SK-N-MC (cell line): ENCODE measurements at regions not wholly inside any gene's neighbourhood (a gene's known extent, or its start where the extent isn't known, plus 50 kb on each side); places are given as distances from the start of the nearest gene placed in this dataset.

Source experiments
- EZH2 ChIP-seq: fragments of 200-600 bp; sonication (generic); IDR thresholded peaks from one replicate; pipeline ENCODE4 v1.6.1; 2017; ENCODE audit warnings: antibody characterized with exemption
- FOXP2 ChIP-seq: optimal IDR thresholded peaks from 2 replicates; pipeline ENCODE3; 2011; ENCODE audit warnings: mild to moderate bottlenecking, moderate library complexity; ENCODE audit not compliant: insufficient read depth; ENCODE audit errors: extremely low read length, control extremely low read depth
- POLR2AphosphoS5 ChIP-seq: IDR thresholded peaks from 2 replicates; pipeline ENCODE4 v1.6.1; 2012; ENCODE audit warnings: mild to moderate bottlenecking, low read depth, low read length, borderline replicate concordance

DNA sequence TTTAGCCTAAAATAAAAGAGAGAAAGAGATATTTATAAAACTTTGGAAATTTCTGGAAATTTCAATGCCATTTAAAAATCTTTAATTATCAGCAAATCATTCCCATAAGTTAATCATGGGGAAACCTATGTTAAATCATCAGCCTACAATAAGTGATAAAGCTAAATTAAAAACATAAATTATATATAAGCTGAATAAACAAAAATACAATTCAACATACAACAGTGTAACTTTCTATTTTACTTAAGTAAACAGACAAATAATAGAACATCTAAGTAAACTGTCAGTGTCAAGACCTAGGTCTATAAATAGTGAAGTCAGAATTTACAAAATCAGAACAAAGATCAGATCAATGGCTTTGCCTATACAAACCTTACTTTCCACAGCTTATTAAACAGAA, 57.5 kb downstream of the EPRS1 start:
- no peak for TF ChIP-seq EZH2
- no peak for TF ChIP-seq POLR2AphosphoS5
- TF ChIP-seq FOXP2, result no peak
